K562 (cell line): ENCODE measurements at regions not wholly inside any gene's neighbourhood (a gene's known extent, or its start where the extent isn't known, plus 50 kb on each side); places are given as distances from the start of the nearest gene placed in this dataset.

ENCODE experiments used
- ATAC-seq: fragments of 200-7000 bp; cut with Tn5 transposase; 3 replicates; pipeline ENCODE4 v1.9.1; 2020; ENCODE audit warnings: moderate library complexity
- BruUV-seq: library from RNA; stranded (reverse); fragments of 400-500 nt; replicated peaks from 2 replicates; lab custom pipeline; 2021; lab: Mats Ljungman, UMichigan
- CTCF ChIA-PET: fragments of 300-600 bp; formaldehyde crosslinking; extraction: SDS; loops from one replicate; lab custom pipeline; 2021; ENCODE audit warnings: low intra/inter-chr PET ratio; lab: Yijun Ruan, JAX
- POLR2A ChIA-PET: fragments of 300-600, 350-650 bp; sonication (Branson Sonifier 250); formaldehyde crosslinking; extraction: SDS; loops from one replicate; lab custom pipeline; 2021; ENCODE audit warnings: antibody characterized with exemption, inconsistent platforms; lab: Yijun Ruan, JAX
- DNase-seq, 4 experiments: peaks; one replicate each; pipeline versions ENCODE4 v3.0.0 to v3.0.0-alpha.2; 2011 to 2018; ENCODE audit warnings: low spot score in 3 of 4, mixed read lengths in 3 of 4; ENCODE audit errors: extremely low read depth in 1 of 4
- FAIRE-seq: peaks from 2 replicates; lab custom pipeline; 2011; peaks lifted over from hg19 to GRCh38; lab: Jason Lieb, UNC
- H2AFZ ChIP-seq: 2 replicates; pipeline ENCODE4 v1.6.0; 2011; ENCODE audit warnings: low read depth, low read length, control low read depth, inconsistent platforms
- H3K27ac ChIP-seq: fragments of 200-600 bp; 3 replicates; pipeline ENCODE4 v1.8.0; 2011; ENCODE audit warnings: low read depth, mild to moderate bottlenecking, control low read depth, inconsistent platforms, low read length, moderate library complexity, mixed read lengths; ENCODE audit errors: extremely low read depth
- H3K27me3 ChIP-seq, 2 experiments: fragments of 300-600 bp in 1 of 2; 2 replicates in 1 of 2; 3 replicates in 1 of 2; pipeline versions ENCODE4 v1.6.0 to v1.8.0; 2011; ENCODE audit warnings: inconsistent platforms in 2 of 2, low read length in 2 of 2, mild to moderate bottlenecking in 1 of 2, mixed read lengths in 1 of 2, moderate library complexity in 1 of 2; ENCODE audit not compliant: control insufficient read depth in 2 of 2, insufficient read depth in 2 of 2
- H3K36me3 ChIP-seq: fragments of 300-600 bp; 3 replicates; pipeline ENCODE4 v1.8.0; 2011; ENCODE audit warnings: mild to moderate bottlenecking, low read length, inconsistent platforms; ENCODE audit not compliant: control insufficient read depth, insufficient read depth
- H3K4me1 ChIP-seq, 2 experiments: fragments of 200-600 bp in 1 of 2; replicated peaks in 1 of 2; 2 replicates in 1 of 2; 3 replicates in 1 of 2; pipeline versions ENCODE4 v1.5.1 to v1.8.0; 2011; ENCODE audit warnings: inconsistent platforms in 2 of 2, low read length in 2 of 2, mild to moderate bottlenecking in 1 of 2, mixed read lengths in 1 of 2, moderate library complexity in 1 of 2; ENCODE audit not compliant: control insufficient read depth in 2 of 2, insufficient read depth in 2 of 2
- H3K4me2 ChIP-seq: 2 replicates; pipeline ENCODE4 v1.6.1; 2011; ENCODE audit warnings: low read length, control low read depth, inconsistent platforms, mixed read lengths; ENCODE audit not compliant: insufficient read depth
- H3K4me3 ChIP-seq: fragments of 200-600 bp; sonication (generic), shearing (Covaris generic); 2 replicates; pipeline ENCODE4 v1.5.1; 2016; ENCODE audit warnings: control low read depth, inconsistent platforms
- H3K79me2 ChIP-seq: fragments of 200-600 bp; 3 replicates; pipeline ENCODE4 v1.8.0; 2011; ENCODE audit warnings: low read length, inconsistent platforms; ENCODE audit not compliant: control insufficient read depth, insufficient read depth
- H3K9ac ChIP-seq, 2 experiments: 2 replicates each; pipeline versions ENCODE4 v1.6.0 to v1.6.1; 2011; ENCODE audit warnings: low read depth in 2 of 2, low read length in 2 of 2, control low read depth in 1 of 2, inconsistent platforms in 1 of 2, mild to moderate bottlenecking in 1 of 2, mixed read lengths in 1 of 2; ENCODE audit not compliant: insufficient read depth in 1 of 2
- H3K9me1 ChIP-seq: one replicate; pipeline ENCODE4 v1.6.0; 2011; ENCODE audit warnings: inconsistent platforms, mild to moderate bottlenecking, low read length, moderate library complexity; ENCODE audit not compliant: control insufficient read depth, insufficient read depth
- H3K9me3 ChIP-seq: replicated peaks from 2 replicates; pipeline ENCODE4 v1.5.1; 2011; ENCODE audit warnings: low read depth, low read length, inconsistent platforms; ENCODE audit not compliant: control insufficient read depth, insufficient read depth
- H4K20me1 ChIP-seq: replicated peaks from 2 replicates; pipeline ENCODE4 v1.6.1; 2011; ENCODE audit warnings: low read length, inconsistent platforms, mixed read lengths; ENCODE audit not compliant: control insufficient read depth, insufficient read depth
- EHMT2 ChIP-seq: fragments of 450-650 bp; IDR thresholded peaks from 2 replicates; pipeline ENCODE4 v1.6.1; 2018; ENCODE audit warnings: antibody characterized with exemption
- FOXA1 ChIP-seq: fragments of 450-650 bp; IDR thresholded peaks from 2 replicates; pipeline ENCODE4 v1.6.1; 2016; ENCODE audit warnings: mild to moderate bottlenecking, borderline replicate concordance
- FOXP4 ChIP-seq: sonication (generic); formaldehyde crosslinking; IDR thresholded peaks from 2 replicates; pipeline ENCODE4 v1.8.0; 2022; ENCODE audit warnings: mild to moderate bottlenecking, missing genetic modification reagents, borderline replicate concordance
- FUS ChIP-seq: fragments of 200-400 bp; formaldehyde crosslinking; optimal IDR thresholded peaks from 2 replicates; pipeline ENCODE3; 2017; ENCODE audit warnings: low read depth, low read length
- GATAD2A ChIP-seq: fragments of 450-650 bp; IDR thresholded peaks from 2 replicates; pipeline ENCODE4 v1.6.1; 2017
- HDGF ChIP-seq: fragments of 450-650 bp; IDR thresholded peaks from 2 replicates; pipeline ENCODE4 v1.6.1; 2016
- NONO ChIP-seq, 2 experiments: fragments of 200-400 bp in 1 of 2; fragments of 450-650 bp in 1 of 2; formaldehyde crosslinking in 1 of 2; IDR thresholded peaks; 2 replicates each; pipeline ENCODE4 v1.6.1; 2017; ENCODE audit warnings: low read depth in 2 of 2, mild to moderate bottlenecking in 2 of 2, moderate library complexity in 2 of 2, low read length in 1 of 2
- PURB ChIP-seq: sonication (generic); formaldehyde crosslinking; IDR thresholded peaks from 2 replicates; pipeline ENCODE4 v1.9.0; 2021; ENCODE audit warnings: low read depth, mild to moderate bottlenecking, missing genetic modification reagents
- WHSC1 ChIP-seq: IDR thresholded peaks from one replicate; pipeline ENCODE4 v1.6.1; 2012; ENCODE audit warnings: low read length, control low read depth, inconsistent platforms
- ZNF184 ChIP-seq: sonication (generic); formaldehyde crosslinking; IDR thresholded peaks from 2 replicates; pipeline ENCODE4 v1.5.0; 2020; ENCODE audit warnings: missing genetic modification reagents
- WGBS: fragments of 100-300 bp; shearing (Covaris generic); methylation state at CpG from one replicate; pipeline ENCODE4 v1.1.6; 2016; ENCODE audit warnings: low coverage, mixed read lengths; ENCODE audit not compliant: insufficient coverage; ENCODE audit errors: missing lambda C conversion rate; 5-methylcytosine and 5-hydroxymethylcytosine counted together
- in situ Hi-C: fragments of 300-500 bp; cut with MboI; formaldehyde crosslinking; loops from 4 replicates; pipeline ENCODE4 v1.15.0; 2018; ENCODE audit warnings: inconsistent platforms, mixed read lengths
- intact Hi-C: fragments of 100-400 bp; cut with micrococcal nuclease; formaldehyde crosslinking; loops from 2 replicates; pipeline ENCODE4 v1.14.2; 2022
- TF ChIP-seq, protein P1 (sequence below): fragments of 250-450 bp; sonication (Bioruptor Pico); IDR thresholded peaks from 2 replicates; pipeline ENCODE4 v1.8.0; 2022; ENCODE audit warnings: moderate library complexity, mild to moderate bottlenecking, inconsistent platforms

DNA sequence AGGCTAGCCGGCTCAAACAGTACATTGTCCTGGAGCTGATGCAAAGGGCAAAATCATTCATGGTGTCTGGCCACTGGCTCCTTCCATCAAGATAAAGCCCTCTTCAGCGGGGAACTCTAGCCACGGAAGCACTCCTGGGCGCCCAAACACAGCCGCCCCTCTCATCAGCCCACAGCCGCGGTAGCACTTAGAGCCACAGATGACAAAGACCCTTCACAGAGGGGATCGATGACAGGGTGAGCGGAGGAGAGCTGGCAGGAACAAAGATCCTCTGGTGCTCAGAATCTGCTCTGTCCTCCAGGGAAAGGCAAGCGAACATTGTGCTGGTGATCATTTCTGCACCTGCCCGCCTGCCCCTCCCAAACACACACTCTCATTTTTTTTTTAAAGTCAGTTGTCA is 222.2 kb upstream of the NRP1 start:
- Histone ChIP-seq H3K36me3 (no peaks in the 10 kb centered on the region), H3K4me1 (no peaks in the 10 kb centered on the region), H3K9me3 (no peaks in the 10 kb centered on the region), H3K9me1 (no peaks in the 10 kb centered on the region), H3K27ac (no peak overlapping the region), H3K79me2 (no peaks in the 10 kb centered on the region), H4K20me1 (no peaks in the 10 kb centered on the region; the same call in 1 of the 2 replicates), H2AFZ (no peak overlapping the region), H3K4me3 (no peak overlapping the region), H3K27me3 (peaks cover 3 to 4% of the 10 kb centered on the region in 2 experiments; a peak in 3 of 5 replicates), H3K4me2 (no peak overlapping the region), H3K9ac (no peak overlapping the region)
- intact Hi-C loops (no loop called here), in situ Hi-C loops (no loop called here)
- WGBS, result 0% methylated on average over 11 of the region's 11 CpGs
- ChIA-PET CTCF (no interaction called here), POLR2A (no interaction called here)
- no peak for FAIRE-seq
- no peak for TF ChIP-seq NONO (IDR thresholded peaks at IDR 0.05; ENCODE audit: low read depth in 2 of 2, low read length in 1 of 2)
- TF ChIP-seq, protein P1, sequence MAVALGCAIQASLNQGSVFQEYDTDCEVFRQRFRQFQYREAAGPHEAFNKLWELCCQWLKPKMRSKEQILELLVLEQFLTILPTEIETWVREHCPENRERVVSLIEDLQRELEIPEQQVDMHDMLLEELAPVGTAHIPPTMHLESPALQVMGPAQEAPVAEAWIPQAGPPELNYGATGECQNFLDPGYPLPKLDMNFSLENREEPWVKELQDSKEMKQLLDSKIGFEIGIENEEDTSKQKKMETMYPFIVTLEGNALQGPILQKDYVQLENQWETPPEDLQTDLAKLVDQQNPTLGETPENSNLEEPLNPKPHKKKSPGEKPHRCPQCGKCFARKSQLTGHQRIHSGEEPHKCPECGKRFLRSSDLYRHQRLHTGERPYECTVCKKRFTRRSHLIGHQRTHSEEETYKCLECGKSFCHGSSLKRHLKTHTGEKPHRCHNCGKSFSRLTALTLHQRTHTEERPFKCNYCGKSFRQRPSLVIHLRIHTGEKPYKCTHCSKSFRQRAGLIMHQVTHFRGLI, result no peak
- no peak for DNase-seq
- no TSS peak for BruUV-seq
- no peak for ATAC-seq

GRCh38 chr10:33556103-33556502 is 221.6 kb upstream of the NRP1 start:
- no peak overlapping the region for H3K9ac ChIP-seq
- intact Hi-C loops (no loop called here), in situ Hi-C loops (no loop called here)
- no peak overlapping the region for H2AFZ ChIP-seq
- H4K20me1 ChIP-seq, result no peaks in the 10 kb centered on the region; the same call in 1 of the 2 replicates
- no peak overlapping the region for H3K4me3 ChIP-seq
- no peaks in the 10 kb centered on the region for H3K9me1 ChIP-seq
- ATAC-seq (no peak), FAIRE-seq (no peak), DNase-seq (no peak)
- H3K9me3 ChIP-seq, result no peaks in the 10 kb centered on the region
- no peaks in the 10 kb centered on the region for H3K36me3 ChIP-seq
- no CpG with 5 or more reads among the region's 1 CpG for WGBS
- CTCF ChIA-PET, result no interaction called here
- H3K27ac ChIP-seq, result no peak overlapping the region
- H3K79me2 ChIP-seq, result no peaks in the 10 kb centered on the region
- no peak overlapping the region for H3K4me2 ChIP-seq
- H3K27me3 ChIP-seq, result peaks cover 3 to 4% of the 10 kb centered on the region in 2 experiments; a peak in 3 of 5 replicates
- no peaks in the 10 kb centered on the region for H3K4me1 ChIP-seq
- POLR2A ChIA-PET, result no interaction called here
- BruUV-seq, result no TSS peak
- TF ChIP-seq EHMT2 (no peak), HDGF (no peak), FOXA1 (no peak), GATAD2A (no peak), ZNF184 (CRISPR knock-in tag) (no peak), FOXP4 (CRISPR knock-in tag) (no peak), FUS (no peak), PURB (CRISPR knock-in tag) (no peak), WHSC1 (no peak)
